GM12864 (cell line): ENCODE measurements at regions not wholly inside any gene's neighbourhood (a gene's known extent, or its start where the extent isn't known, plus 50 kb on each side); places are given as distances from the start of the nearest gene placed in this dataset.

Experiments
- DNase-seq: peaks from one replicate; pipeline ENCODE4 v3.0.0-alpha.2; 2011; ENCODE audit warnings: low read depth
- H3K4me3 ChIP-seq: 2 replicates; pipeline ENCODE4 v1.5.1; 2011; ENCODE audit warnings: mild to moderate bottlenecking, low read depth, low read length, control low read depth
- TF ChIP-seq, protein P1 (sequence below): IDR thresholded peaks from 2 replicates; pipeline ENCODE4 v1.5.1; 2011; ENCODE audit warnings: low read depth, mild to moderate bottlenecking, moderate library complexity, low read length, control low read depth, inconsistent platforms; ENCODE audit errors: missing control alignments

DNA sequence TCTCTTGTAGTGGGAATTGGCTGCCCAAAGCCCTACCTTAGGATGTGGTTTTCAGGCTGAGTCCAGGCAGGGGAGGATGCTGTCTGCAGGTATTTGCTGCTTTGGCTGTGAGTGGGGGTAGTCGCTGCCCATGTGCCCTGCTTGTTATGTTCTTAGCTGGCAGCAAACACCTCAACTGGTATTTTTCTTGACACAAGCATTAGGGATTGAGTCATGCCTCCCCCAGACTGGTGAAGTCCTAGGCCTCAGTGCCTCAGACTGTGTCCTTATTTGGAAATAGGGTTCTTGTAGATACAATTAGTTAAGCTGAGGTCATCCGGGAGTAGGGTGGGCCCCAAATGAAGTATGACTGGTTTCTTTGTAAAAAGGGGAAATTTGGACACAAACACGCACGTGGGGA, 808.3 kb upstream of the EEF2KMT start:
- H3K4me3 ChIP-seq = no peak overlapping the region
- no peak for DNase-seq
- TF ChIP-seq, protein P1, sequence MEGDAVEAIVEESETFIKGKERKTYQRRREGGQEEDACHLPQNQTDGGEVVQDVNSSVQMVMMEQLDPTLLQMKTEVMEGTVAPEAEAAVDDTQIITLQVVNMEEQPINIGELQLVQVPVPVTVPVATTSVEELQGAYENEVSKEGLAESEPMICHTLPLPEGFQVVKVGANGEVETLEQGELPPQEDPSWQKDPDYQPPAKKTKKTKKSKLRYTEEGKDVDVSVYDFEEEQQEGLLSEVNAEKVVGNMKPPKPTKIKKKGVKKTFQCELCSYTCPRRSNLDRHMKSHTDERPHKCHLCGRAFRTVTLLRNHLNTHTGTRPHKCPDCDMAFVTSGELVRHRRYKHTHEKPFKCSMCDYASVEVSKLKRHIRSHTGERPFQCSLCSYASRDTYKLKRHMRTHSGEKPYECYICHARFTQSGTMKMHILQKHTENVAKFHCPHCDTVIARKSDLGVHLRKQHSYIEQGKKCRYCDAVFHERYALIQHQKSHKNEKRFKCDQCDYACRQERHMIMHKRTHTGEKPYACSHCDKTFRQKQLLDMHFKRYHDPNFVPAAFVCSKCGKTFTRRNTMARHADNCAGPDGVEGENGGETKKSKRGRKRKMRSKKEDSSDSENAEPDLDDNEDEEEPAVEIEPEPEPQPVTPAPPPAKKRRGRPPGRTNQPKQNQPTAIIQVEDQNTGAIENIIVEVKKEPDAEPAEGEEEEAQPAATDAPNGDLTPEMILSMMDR = no peak

DNA sequence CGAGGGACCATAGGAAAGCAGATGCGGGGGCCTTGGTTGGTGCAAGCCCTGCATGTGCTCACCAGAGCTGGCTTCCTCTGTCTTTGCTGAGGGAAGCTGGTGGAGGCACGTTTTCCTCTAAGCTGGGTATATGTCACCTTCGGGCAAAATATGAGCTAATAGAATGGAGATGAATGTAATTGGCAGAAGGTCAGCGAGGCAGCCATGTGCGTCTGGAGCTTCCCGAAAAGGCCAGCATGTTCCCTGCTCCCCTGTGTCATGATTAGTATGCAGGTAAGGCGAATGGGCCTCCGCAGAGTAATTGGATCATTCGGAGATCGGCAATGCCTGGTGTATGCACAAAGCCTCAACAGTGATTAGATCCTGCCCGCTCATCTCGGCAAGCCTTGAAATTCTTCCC, 806.2 kb upstream of the EEF2KMT start:
- H3K4me3 ChIP-seq = no peak overlapping the region
- TF ChIP-seq, protein P1 = no peak
- no peak for DNase-seq

DNA sequence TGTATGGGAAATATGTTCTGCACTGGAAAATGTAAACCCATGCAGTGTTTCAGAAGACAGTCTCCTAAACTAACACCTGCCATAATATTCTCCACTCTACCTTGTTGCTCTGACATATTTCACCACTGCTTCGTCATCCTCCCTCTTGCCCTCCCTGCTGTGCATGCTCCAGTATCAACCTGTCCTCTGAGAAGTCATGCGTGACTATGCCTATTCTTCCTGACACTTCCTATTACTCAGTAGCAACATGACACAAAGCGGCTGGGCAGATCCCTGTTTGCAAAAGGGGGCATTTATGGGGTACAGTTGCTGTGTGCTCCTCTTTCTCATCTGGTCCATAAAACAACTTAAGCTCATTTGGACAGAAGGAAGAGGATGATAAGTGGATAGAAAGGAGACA, 805.6 kb upstream of the EEF2KMT start:
- H3K4me3 ChIP-seq = no peak overlapping the region
- no peak for DNase-seq
- TF ChIP-seq, protein P1 = no peak

DNA sequence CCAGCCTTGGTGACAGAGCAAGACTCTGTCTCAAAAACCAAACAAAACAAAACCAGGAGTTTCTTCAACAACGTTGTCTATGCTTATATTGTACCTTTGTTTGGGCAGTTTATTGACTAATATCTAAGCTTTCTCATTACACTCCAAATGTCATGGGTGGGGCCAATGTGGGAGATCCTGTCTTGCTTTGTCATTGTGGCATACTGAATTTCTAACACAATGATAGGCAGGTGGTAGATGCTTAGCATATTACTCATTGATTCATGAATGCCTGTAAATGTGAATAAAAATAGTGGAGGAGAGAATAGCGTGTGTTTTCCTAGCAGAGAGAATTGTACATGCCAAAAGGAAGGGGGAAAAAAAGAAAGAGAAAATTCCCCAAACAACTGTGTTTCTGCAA, 802.5 kb upstream of the EEF2KMT start:
- no peak overlapping the region for H3K4me3 ChIP-seq
- TF ChIP-seq, protein P1 = no peak
- DNase-seq = no peak

DNA sequence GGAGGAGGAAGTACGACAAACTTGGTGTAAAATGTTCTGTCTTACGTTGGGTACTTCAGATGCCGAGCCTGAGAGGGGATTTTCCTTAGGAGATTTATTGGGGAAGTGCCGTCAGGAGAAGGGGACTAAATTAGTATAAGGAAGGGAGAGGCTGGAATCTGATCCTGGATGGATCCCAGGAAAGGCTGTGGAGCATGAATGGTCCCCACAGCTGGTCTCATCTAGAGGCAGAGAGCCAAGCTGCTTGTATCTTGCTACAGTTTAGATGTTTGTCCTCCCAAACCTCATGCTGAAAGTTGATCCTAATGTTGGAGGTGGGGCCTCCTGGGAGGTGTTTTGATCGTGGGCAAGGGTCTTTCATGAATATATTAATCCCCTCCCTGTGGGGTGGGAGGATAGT, 798.4 kb upstream of the EEF2KMT start:
- TF ChIP-seq, protein P1 = no peak
- H3K4me3 ChIP-seq = no peak overlapping the region
- DNase-seq = no peak

DNA sequence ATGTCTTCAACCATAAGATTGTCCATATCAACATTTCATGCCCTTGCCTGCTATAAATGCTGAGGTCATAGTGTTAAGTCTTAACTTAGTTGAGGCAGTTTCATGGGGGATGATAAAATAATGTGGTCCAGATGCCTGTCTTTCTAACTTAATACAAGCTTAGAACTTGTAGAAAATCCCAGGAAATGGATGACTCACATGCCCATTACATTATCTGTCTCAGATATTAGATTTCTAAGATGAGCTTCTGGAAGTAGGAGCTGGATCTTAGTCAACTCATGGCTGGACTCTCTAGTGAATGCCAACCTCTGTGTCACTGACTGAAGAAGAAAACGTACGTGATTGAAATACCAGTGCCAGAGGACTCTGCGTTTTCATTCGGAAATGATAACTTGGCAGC, 797.5 kb upstream of the EEF2KMT start:
- no peak overlapping the region for H3K4me3 ChIP-seq
- DNase-seq = no peak
- TF ChIP-seq, protein P1 = no peak

DNA sequence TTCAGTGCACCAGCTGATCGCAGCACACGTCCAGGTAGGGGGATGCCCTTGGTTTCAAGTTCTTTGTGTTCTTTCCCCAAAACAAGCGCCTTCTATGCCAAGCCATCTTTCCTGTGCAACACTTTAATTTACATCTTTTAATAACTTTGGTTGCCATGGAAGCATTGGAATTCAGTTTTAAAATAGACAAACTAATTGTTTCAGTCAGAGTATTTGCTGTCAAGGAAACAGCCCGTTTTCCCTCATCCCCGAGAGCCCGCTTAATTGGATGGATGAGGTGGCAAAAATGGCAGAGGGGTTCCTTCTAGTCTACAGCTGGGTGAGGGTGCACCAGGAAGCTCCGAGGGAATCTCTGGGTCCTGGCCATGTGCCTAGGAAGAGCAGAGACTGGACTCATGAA, 793.7 kb upstream of the EEF2KMT start:
- TF ChIP-seq, protein P1 = no peak
- no peak for DNase-seq
- H3K4me3 ChIP-seq = no peak overlapping the region
